A549 (cell line): ENCODE measurements at regions not wholly inside any gene's neighbourhood (a gene's known extent, or its start where the extent isn't known, plus 50 kb on each side); places are given as distances from the start of the nearest gene placed in this dataset.

Experiments used
- CEBPB ChIP-seq, 2 experiments: fragments of >200 bp in 1 of 2; sonication (Bioruptor Twin) in 1 of 2; formaldehyde crosslinking in 1 of 2; IDR thresholded peaks; 2 replicates each; pipeline ENCODE4 v1.6.1; 2012 to 2016
- CHD2 ChIP-seq: fragments of 150-350 bp; IDR thresholded peaks from 2 replicates; pipeline ENCODE4 v1.6.1; 2014; ENCODE audit warnings: low read length; ENCODE audit not compliant: partially characterized antibody
- EHF ChIP-seq: fragments of 250-450 bp; sonication (Bioruptor Pico); IDR thresholded peaks from 2 replicates; pipeline ENCODE4 v1.5.0; 2020; ENCODE audit warnings: mild to moderate bottlenecking
- HOXB13 ChIP-seq: fragments of 250-450 bp; sonication (Bioruptor Pico); IDR thresholded peaks from 2 replicates; pipeline ENCODE4 v1.5.0; 2020; ENCODE audit warnings: low read depth, mild to moderate bottlenecking, moderate library complexity
- MAZ ChIP-seq: fragments of 150-350 bp; IDR thresholded peaks from 2 replicates; pipeline ENCODE4 v1.6.1; 2014; ENCODE audit warnings: antibody characterized with exemption, low read depth, low read length, borderline replicate concordance
- MYC ChIP-seq: IDR thresholded peaks from 2 replicates; pipeline ENCODE4 v1.6.1; 2012; ENCODE audit warnings: mild to moderate bottlenecking, inconsistent platforms, low read length, improper control_type of control experiment, borderline replicate concordance
- POLR2A ChIP-seq: IDR thresholded peaks from 2 replicates; pipeline ENCODE4 v1.6.1; 2012; ENCODE audit warnings: mild to moderate bottlenecking, low read length
- RAD21 ChIP-seq, 2 experiments: fragments of >200 bp in 1 of 2; sonication (Bioruptor Twin) in 1 of 2; formaldehyde crosslinking in 1 of 2; IDR thresholded peaks in 1 of 2; conservative IDR thresholded peaks in 1 of 2; 2 replicates in 1 of 2; 3 replicates in 1 of 2; pipeline ENCODE4 v1.6.1; 2012 to 2018; ENCODE audit warnings: inconsistent platforms in 1 of 2
- SREBF2 ChIP-seq: fragments of 450-650 bp; IDR thresholded peaks from 2 replicates; pipeline ENCODE4 v1.6.1; 2014; ENCODE audit warnings: mild to moderate bottlenecking, moderate library complexity
- ZC3H11A ChIP-seq: fragments of 450-650 bp; IDR thresholded peaks from 2 replicates; pipeline ENCODE4 v1.6.1; 2014; ENCODE audit warnings: antibody characterized with exemption, mild to moderate bottlenecking
- TF ChIP-seq, protein P1 (sequence below): fragments of >200 bp; sonication (Bioruptor Twin); formaldehyde crosslinking; IDR thresholded peaks from 3 replicates; pipeline ENCODE4 v1.5.1; 2016
- TF ChIP-seq, protein P2 (sequence below): fragments of 200-600 bp; sonication (generic); IDR thresholded peaks from 2 replicates; pipeline ENCODE4 v1.6.1; 2016; ENCODE audit warnings: antibody characterized with exemption, mild to moderate bottlenecking, moderate library complexity

DNA sequence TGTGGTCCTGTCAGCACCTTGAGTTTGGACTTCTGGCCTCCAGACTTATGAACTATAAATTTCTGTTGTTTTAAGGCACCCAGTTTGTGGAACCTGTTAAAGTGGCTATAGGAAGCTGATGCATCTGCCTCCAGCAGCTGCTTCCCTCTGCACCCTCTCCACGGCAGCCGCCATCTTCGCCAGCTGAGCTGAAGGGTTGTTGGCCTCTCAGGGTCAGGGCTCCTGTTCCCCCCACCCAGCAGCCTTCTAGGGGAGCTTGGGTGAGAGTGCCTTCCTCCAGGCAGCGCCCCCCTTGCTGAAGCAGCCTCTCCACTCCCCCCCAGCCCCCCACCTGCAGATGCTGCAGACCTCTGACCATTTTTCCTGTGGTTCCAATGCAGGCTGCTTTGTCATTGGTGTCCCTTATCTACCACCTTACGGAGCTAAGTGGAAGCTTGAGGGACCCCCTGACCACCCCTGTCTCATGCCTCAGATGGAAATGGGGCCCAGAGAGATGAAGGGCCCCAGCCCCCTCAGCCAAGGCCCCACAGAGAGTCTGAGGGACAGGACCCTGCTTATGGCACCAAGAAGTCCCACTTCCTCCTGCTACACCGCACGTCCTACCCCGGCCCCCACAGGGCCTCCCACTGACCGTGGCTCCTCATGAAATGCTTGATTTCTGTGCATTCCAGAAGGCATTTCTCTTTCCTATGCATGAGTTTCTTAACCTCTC, 61.4 kb upstream of the TLE3 start:
- TF ChIP-seq, protein P1, sequence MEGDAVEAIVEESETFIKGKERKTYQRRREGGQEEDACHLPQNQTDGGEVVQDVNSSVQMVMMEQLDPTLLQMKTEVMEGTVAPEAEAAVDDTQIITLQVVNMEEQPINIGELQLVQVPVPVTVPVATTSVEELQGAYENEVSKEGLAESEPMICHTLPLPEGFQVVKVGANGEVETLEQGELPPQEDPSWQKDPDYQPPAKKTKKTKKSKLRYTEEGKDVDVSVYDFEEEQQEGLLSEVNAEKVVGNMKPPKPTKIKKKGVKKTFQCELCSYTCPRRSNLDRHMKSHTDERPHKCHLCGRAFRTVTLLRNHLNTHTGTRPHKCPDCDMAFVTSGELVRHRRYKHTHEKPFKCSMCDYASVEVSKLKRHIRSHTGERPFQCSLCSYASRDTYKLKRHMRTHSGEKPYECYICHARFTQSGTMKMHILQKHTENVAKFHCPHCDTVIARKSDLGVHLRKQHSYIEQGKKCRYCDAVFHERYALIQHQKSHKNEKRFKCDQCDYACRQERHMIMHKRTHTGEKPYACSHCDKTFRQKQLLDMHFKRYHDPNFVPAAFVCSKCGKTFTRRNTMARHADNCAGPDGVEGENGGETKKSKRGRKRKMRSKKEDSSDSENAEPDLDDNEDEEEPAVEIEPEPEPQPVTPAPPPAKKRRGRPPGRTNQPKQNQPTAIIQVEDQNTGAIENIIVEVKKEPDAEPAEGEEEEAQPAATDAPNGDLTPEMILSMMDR, result no peak
- no peak for TF ChIP-seq RAD21 (conservative IDR thresholded peaks at IDR 0.05 in 1 of 2, IDR thresholded peaks at IDR 0.05 in 1 of 2)
- TF ChIP-seq, protein P2, sequence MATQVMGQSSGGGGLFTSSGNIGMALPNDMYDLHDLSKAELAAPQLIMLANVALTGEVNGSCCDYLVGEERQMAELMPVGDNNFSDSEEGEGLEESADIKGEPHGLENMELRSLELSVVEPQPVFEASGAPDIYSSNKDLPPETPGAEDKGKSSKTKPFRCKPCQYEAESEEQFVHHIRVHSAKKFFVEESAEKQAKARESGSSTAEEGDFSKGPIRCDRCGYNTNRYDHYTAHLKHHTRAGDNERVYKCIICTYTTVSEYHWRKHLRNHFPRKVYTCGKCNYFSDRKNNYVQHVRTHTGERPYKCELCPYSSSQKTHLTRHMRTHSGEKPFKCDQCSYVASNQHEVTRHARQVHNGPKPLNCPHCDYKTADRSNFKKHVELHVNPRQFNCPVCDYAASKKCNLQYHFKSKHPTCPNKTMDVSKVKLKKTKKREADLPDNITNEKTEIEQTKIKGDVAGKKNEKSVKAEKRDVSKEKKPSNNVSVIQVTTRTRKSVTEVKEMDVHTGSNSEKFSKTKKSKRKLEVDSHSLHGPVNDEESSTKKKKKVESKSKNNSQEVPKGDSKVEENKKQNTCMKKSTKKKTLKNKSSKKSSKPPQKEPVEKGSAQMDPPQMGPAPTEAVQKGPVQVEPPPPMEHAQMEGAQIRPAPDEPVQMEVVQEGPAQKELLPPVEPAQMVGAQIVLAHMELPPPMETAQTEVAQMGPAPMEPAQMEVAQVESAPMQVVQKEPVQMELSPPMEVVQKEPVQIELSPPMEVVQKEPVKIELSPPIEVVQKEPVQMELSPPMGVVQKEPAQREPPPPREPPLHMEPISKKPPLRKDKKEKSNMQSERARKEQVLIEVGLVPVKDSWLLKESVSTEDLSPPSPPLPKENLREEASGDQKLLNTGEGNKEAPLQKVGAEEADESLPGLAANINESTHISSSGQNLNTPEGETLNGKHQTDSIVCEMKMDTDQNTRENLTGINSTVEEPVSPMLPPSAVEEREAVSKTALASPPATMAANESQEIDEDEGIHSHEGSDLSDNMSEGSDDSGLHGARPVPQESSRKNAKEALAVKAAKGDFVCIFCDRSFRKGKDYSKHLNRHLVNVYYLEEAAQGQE, result no peak
- TF ChIP-seq EHF (CRISPR knock-in tag), result no peak
- TF ChIP-seq CEBPB (IDR thresholded peaks at IDR 0.05), result no peak
- TF ChIP-seq SREBF2, result no peak
- no peak for TF ChIP-seq HOXB13 (CRISPR knock-in tag)
- no peak for TF ChIP-seq POLR2A
- no peak for TF ChIP-seq MAZ
- no peak for TF ChIP-seq MYC
- no peak for TF ChIP-seq CHD2
- no peak for TF ChIP-seq ZC3H11A
